GM18858 (cell line): ENCODE measurements at regions not wholly inside any gene's neighbourhood (a gene's known extent, or its start where the extent isn't known, plus 50 kb on each side); places are given as distances from the start of the nearest gene placed in this dataset.
"Not testable (repeated sequence)": the region's sequence is repeated elsewhere in the genome, so short reads cannot be mapped to it uniquely, and the experiment has no call there.

Experiments
- ATAC-seq: cut with Tn5 transposase; IDR thresholded peaks from one replicate; pipeline ENCODE4 v1.9.1; 2021; ENCODE audit not compliant: unreplicated experiment

DNA sequence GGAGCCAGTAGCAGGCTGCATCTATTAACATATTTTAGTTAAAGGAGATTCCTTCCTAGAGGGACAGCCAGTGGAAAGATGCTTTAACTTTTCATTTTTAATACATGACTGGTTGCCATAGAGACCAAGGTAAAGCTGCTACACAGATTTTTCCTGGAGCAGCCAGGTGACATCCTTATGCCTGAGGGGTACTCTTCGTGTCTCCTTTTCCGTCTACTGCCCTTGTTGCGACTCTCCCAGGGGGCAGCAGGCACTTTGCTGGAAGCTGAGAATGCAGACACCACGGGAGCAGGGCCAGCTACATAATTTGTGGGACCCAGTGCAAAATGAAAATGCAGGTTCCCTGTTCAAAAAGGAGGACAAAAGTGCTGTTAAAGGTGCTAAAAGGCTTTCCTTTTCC, 340.4 kb downstream of the CEP170 start:
- not testable (repeated sequence) for ATAC-seq

DNA sequence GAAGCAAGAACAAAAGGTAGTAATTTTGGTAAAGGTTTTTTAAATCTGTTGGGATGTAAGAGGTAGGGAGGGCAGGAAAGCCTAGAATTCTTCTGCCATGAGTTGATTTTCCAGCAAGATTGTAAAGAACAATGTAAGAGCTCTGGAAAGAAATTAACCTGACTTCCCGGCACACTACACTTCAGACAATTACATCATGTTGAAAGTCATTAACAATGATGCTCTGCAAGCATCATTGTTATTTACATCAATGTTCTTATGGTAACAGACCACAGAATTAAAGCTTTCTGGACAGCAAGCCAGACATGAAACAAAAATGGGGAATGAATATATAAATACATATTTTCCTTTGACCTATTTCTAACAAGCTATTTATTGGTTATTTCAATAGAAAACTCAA, 342.2 kb downstream of the CEP170 start:
- not testable (repeated sequence) for ATAC-seq

DNA sequence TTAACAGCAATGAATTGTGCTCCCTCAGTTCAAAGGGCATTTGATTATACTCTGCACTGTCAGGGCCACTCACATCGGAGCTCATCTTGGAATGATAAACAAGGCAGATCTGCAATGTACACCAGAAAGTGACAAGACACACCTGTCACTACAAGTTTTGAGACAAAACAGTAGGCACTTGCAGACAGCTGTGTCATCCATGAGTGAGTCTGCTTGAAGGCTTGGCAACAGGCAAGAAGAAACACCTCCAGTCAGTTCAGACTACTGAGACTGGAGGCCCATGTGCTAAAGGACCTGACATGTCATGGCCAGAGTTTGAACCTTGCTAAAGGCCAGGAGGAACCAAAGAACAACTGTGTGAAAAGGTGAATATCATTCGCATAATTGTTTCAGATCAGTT, 354.5 kb downstream of the CEP170 start:
- ATAC-seq: peak; percentile 57

DNA sequence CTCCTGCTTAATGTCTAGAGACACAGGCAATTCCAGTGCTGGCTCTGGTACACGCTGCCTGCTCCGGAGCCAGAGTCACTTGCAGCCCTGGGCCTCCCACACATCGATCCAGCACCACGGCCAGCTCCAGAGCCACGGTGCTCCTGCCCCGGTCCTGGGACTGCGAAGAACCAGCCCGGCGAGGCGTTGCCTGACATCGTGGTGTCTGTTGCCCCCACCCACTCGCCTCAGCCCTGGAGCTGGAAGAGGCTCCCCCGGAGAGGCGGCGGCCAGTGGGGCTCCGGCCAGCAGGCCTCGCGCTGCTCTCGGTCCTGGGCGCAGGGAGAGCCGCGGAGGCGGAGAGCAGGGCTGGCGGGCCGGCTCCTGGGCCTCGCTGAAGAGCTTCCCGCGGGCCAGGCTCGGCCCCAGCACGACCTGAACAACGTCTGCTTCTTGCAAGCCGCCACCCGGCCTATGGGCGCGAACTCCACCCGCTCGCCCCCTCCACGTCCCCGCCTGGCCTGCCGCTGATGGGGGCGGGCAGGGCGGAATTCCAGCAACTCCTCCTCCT, 364.8 kb downstream of the CEP170 start:
- no peak for ATAC-seq

DNA sequence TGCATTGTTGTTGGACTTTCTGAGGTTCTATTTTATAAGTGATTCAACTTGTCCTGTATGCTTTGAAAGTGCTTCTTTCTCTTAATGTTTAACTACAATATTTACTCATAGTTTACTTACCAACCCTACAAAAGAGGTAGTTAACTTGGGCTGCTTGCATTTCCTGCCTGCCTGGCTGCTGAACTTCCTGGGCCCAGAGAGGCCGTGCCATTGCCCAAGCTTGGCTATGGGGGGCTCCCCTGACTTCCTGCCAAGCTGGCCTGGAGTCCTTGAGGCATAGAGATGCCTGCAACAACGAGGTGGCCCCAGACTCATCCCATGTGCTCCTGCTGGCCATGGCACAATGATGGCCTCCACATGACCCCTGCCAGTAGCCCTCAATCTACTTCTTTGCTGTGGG, 361.6 kb upstream of the PLD5 start:
- ATAC-seq: peak; percentile 85

DNA sequence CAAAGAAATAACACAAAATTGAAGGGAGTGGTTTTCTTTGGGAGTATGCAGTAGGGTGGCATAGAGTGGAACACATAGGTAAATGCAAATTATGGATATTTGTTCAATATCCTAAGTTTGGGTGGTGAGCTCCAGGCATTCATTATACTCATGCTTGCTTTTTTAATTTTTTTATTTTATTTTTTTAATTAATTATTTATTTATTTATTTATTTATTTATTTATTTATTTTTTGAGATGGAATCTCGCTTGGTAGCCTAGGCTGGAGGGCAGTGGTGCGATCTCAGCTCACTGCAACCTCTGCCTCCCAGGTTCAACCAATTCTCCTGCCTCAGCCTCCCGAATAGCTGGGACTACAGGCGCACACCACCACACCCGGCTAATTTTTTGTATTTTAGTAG, 355.5 kb upstream of the PLD5 start:
- not testable (repeated sequence) for ATAC-seq

DNA sequence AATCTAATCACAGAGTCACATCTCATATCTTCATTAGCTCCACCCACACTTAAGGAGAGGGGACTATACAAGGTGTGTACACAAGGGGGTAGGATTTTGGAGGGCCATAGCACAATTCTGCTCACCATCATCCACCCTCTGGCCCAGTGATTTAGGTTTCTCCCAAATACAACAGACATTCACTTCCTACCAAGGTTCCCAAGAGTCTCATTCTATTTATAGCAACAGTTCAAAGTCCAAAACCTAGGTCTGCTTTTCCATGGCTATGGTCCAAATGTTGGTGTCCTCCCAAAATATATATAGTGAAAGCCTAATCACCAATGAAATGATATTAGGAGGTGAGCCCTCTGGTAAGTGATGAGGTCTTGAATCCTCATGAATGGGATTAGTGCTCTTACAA, 353.2 kb upstream of the PLD5 start:
- ATAC-seq: no peak

DNA sequence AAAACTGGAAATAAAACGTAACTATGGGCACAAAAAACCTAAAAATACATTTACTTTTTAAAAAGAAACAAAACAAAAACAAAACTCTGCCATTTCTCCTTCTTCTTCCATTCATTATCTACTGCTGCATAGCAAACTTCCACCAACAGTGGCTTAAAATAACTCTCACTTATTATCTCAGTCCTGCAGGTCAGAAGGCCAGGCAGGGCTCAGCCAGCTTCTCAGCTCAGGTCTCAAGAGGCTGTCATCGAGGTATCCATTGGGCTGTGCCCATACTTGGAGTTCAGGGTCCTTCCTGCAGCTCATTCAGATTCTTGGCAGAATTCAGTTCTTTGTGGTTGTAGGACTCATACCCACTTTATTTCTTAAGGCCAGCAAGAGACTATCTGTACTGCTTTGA, 352.7 kb upstream of the PLD5 start:
- no peak for ATAC-seq

DNA sequence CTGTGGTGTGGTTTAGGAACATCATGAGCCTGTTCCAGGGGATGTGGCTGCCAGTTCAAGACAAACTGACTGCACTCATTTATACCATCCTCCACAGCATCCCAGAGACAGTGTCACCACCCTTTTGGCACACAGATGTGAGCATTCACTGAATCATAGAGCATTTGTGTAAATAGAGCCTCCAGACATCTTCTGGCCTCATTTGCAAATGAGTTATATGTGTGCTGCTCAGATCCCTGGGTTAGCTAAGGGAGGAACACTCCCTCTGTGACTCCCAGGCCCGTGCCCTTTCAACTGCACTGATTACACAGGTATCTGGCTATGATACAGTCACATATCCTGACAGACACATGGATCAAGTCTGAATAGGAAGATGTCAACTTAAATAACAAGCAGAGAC, 351.5 kb upstream of the PLD5 start:
- ATAC-seq: no peak

DNA sequence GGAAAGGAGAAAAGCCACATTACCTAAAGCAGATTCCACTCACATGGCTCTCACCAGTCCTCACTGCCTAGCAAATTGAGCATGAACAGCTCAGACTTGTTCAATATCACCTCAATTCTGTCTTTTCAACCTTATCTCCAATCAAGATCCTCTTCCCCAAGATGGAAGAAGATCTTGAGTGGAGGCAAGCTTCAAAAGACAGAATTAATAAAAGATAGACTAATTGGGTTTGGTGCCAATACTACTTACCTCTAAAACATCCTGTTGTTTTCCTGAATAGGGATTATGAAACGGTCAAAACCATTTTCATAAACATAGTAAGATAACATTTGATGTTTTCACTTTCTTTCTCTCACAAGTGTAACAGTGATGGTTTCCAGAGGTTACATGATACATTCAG, 349.2 kb upstream of the PLD5 start:
- no peak for ATAC-seq

DNA sequence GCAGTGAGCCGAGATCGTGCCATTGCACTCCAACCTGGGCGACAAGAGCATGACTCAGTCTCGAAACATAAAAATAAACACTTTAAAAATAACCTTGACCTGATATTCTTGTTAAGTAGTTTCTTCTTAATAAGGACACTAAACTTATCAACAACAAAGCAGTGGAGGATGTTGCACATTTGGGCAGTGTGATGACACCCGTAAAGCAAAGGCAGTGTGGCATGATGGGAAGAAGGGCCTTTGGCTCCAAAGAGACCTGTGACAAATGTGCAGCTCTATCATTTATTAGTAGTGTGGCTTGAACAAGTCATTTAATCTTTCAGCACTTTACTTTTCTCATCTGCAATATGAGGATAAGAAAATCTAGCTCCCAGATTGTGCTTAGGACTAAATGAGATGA, 348.0 kb upstream of the PLD5 start:
- no peak for ATAC-seq

DNA sequence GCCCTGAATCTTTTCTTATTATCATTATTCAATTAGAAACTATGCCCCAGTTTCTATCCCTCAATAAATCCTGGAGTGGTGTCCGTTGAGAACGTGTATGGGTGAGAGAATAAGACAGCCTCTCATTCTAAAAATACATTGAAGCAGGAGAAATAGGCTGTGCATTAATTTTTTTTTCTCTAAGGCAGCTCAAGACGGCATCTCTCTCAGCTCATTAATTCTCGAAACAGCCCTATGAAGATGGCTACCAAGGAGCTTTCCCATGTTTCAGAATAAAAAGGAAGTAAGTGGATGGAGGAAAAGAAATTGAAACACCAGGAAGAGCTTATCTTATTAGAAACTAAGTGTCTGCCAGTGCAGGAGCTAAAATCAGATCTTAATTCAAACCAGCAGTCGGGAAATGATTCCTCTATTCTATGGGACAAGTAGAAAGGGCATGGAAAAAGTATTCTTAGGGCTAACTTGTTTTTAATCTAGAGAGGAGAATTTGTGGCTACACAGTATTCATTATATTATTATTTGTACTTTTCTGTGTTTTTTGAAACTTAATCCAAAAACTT, 347.1 kb upstream of the PLD5 start:
- no peak for ATAC-seq

DNA sequence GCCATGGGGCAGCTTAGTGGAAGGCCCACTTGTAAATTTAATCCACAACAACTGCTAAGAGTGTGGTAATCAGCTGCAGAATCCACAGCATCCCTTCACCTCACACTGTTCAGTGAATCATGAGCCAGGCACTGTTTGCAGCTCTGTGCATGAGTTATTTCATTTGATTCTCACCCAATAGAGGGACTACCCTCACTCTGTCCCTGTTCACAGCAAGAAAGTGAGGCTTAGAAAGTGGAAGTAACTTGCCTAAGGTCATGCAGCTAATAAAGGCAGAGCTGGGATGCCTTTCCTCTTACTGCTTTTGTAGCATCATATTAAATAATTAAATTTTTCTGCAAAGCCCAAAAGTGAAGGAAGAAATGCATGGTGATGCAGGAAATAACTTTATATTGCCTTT, 346.5 kb upstream of the PLD5 start:
- ATAC-seq: no peak

DNA sequence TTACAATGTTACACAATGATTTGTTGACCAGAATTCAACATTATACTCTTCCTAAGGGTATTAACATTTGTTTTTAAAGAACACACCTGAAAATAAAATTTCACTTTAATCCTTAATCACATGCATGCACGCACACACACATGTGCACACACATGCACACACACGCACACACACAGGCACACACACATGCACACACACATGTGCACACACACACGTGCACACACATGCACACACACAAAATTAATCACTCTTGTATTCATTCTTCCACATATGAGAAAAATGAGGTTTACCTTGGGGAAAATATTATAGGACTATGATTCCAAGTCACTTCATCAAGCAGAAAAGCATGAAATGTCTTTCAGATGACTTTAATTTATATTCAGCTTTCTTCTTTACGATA, 331.8 kb upstream of the PLD5 start:
- no peak for ATAC-seq

DNA sequence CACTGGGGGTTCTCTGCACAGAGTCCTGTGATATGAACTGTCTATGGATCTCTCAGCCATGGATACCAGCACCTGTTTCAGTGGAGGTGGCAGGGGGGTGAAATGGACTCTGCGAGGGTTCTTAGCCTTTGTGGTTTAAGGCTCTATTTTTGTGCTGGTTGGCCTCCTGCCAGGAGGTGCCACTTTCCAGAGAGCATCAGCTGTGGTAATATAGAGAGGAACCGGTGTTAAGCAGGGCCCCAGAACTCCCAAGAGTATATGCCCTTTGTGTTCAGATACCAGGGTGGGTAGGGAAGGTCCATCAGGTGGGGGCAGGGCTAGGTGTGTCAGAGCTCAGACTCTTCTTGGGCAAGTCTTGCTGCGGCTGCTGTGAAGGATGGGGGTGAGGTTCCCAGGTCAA, 330.0 kb upstream of the PLD5 start:
- ATAC-seq: no peak

DNA sequence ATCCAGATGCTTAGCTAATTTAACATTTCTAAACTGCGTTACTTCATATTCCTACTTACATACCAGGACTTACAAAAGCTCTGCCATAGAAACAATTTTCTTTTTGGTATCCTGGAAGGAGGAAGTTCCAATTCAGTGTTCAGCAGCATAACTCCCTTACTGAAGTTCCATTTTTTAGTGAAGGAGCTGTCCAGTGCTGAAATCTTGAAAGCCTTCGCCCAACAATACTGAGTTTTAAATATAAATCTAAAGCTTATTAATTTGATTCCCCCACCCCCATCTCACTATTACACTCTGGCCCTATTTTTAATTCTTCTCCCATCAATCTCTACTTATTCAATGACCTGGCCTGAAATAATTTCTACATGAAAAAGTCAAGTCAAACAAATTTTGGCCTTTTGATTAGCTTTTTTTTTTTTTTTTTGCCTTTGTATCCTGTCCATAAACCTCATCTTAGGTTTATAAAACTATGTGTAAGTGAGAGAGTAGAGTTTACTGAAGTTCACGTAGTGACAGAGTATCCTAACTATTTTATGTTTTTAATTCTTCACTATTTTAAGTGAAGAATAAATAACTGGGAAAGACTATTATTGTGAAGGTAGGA, 323.0 kb upstream of the PLD5 start:
- ATAC-seq: no peak

DNA sequence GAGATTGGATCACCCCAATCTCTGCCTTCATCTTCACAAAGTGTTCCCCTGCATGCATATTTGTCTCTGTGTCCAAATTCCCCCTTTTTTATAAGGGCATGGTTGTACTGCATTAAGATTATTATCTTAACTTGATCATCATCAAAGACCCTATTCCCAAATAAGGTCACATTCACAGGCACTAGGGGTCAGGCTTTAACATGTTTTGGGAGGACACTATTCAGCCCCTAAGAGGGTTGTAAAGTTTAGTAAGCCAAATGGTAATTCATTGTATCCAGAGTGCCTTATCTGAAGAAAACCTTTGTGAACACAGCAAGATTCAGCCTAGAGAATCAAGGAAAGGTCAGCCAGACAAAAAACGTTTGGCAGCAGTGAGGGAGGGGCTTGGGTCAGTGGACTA, 317.6 kb upstream of the PLD5 start:
- ATAC-seq: no peak

DNA sequence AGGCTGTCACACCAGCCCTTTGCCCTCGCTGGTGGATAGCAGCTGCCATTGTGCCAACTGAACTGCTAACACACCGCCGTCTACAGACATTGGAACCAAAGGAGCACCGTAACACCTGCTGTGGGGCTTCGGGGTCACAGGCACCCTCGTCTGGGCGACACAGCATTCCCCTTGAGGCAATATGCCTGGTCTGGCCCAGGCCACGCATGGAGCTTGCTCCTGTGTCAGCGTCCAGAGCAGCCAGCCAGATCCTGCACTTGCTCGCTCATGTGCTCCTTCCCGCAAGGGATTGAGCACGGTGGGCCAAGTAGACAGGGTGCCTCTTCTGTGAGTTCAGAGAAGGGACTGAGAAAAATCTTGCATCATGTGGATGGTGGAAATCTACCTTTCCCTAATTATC, 314.6 kb upstream of the PLD5 start:
- ATAC-seq: no peak

DNA sequence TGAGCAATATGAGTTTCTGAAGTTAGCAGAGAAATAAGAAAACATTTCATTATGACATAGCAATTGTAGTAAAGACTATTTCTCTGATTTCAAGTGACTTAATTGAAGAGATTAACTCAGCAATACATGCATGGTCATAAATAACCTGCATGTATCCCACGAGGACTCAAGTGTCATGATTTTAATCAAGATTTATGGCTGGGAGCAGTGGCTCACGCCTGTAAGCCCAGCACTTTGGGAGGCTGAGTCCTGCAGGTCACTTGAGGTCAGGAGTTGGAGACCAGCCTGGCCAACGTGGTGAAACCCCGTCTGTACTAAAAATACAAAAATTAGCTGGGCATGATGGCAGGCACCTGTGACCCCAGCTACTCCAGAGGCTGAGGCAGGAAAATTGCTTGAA, 311.9 kb upstream of the PLD5 start:
- no peak for ATAC-seq

DNA sequence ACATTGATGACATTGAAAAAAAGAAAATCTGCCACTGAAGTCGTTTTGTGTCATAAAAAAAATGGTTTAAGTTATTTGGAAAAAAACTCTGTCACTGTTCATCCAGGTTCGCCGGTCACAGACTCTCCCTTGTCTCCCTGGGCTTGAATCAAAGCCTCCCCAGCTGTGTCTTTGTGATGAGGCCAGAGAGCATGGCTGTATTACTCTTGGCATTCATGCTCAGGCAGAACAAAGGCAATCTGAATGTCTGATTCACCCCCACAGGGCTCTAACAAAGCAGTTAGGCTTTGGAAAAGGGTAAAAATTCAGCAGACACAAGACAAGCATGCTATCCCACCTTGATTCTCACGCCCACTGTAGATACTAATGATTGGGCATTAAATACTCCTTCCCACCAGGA, 304.3 kb upstream of the PLD5 start:
- no peak for ATAC-seq

DNA sequence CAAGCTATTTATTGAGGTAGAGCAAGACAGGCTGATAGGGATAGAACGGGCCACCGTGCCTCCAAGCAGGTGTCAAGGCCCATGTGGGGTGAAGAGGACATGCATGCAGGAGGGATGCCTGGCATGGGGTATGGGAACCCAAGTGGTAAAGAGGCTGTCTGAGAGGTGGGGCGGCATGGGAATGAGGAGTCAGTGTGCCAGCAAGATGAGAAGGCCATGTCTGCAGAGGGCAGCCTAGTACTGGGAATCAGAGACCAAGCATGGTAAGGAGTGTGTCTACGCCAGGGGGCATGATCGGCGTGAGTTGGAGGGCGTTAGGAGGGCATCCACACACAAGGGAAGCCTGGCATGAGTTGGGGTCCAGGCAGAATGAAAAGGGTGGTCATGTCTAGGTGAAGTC, 303.7 kb upstream of the PLD5 start:
- no peak for ATAC-seq

DNA sequence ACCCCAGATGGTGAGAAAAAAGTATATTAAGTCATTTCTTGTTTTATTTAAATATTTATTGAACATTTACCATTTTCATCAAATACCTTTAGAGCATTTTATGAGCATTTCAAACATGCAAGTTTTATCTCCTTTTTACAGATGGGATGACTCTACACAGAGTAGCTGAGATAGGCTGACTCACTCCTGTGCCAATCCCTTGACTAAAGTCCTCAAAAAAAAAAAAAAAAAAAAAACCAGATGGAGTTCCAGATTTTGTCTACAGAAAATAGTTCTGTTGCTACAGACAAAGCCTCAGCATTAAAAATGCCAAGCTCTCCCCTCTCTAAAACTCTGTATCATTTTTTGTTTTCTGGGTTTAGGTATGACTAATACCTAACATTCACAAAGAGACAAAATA, 303.0 kb upstream of the PLD5 start:
- ATAC-seq: no peak

DNA sequence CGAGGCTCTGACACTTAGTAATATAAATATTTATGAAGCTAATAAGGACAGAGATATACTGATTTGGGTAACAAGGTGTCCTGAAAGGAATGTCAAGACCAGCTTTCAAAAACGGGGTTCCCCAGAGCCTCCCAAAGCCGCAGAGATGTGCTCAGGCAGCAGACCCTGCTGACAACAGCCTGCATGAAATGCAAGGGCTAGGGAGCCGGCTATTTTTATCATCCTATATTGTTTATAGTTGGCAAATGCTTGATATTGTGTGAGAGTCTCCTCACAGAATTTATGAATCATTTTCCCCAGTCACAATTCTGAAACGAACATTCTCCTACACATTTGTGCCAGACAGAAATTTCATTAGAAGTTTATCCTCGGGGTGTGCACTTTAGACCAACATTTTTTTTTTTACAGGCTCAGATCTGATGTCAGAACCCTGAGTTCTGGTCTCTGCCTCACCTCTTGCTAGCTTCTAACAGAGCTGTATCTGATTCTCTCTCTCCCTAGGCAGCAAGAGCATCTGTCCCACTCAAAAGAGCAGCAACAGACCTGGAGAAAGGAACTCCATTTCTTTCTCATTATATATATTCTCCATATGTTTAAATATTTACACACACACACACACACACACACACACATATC, 302.3 kb upstream of the PLD5 start:
- no peak for ATAC-seq
